Lung (tissue), 11 donors: ENCODE measurements at regions not wholly inside any gene's neighbourhood (a gene's known extent, or its start where the extent isn't known, plus 50 kb on each side); places are given as distances from the start of the nearest gene placed in this dataset.

Experiments
- ATAC-seq: fragments of 200-7000 bp; cut with Tn5 transposase; one replicate; pipeline ENCODE4 v1.9.1; 2020; ENCODE audit warnings: moderate number of reproducible peaks; ENCODE audit not compliant: insufficient read depth, low FRiP score
- DNase-seq, 3 donors: peaks; one replicate each; pipeline ENCODE4 v3.0.0-alpha.2; 2013 to 2017
- H3K27ac ChIP-seq, 2 donors: one replicate each; pipeline ENCODE4 v1.5.1; 2013; ENCODE audit warnings: mild to moderate bottlenecking in 2 of 2, moderate library complexity in 2 of 2, control low read depth in 1 of 2, inconsistent platforms in 1 of 2, low read depth in 1 of 2, low read length in 1 of 2
- H3K27me3 ChIP-seq, 3 donors: one replicate each; pipeline ENCODE4 v1.5.1; 2013; ENCODE audit warnings: low read length in 2 of 3; ENCODE audit not compliant: control insufficient read depth in 3 of 3, insufficient read depth in 3 of 3
- H3K36me3 ChIP-seq, 4 donors: one replicate each; pipeline ENCODE4 v1.5.1; 2013; ENCODE audit warnings: low read length in 4 of 4, mild to moderate bottlenecking in 1 of 4, moderate library complexity in 1 of 4; ENCODE audit not compliant: control insufficient read depth in 4 of 4, insufficient read depth in 4 of 4
- H3K4me1 ChIP-seq, 5 donors: one replicate each; pipeline ENCODE4 v1.5.1; 2013; ENCODE audit warnings: low read length in 5 of 5, mild to moderate bottlenecking in 2 of 5, moderate library complexity in 1 of 5; ENCODE audit not compliant: control insufficient read depth in 5 of 5, insufficient read depth in 5 of 5
- H3K4me3 ChIP-seq: one replicate; pipeline ENCODE4 v1.5.1; 2013; ENCODE audit warnings: mild to moderate bottlenecking, control low read depth, moderate library complexity
- H3K9ac ChIP-seq, 2 donors: one replicate each; pipeline ENCODE4 v1.5.1; 2013; ENCODE audit warnings: low read length in 2 of 2, control low read depth in 1 of 2; ENCODE audit not compliant: insufficient read depth in 1 of 2
- H3K9me3 ChIP-seq, 4 donors: one replicate each; pipeline ENCODE4 v1.5.1; 2013; ENCODE audit warnings: low read length in 3 of 4, mild to moderate bottlenecking in 1 of 4, moderate library complexity in 1 of 4; ENCODE audit not compliant: control insufficient read depth in 4 of 4, insufficient read depth in 3 of 4
- CTCF ChIP-seq: IDR thresholded peaks from 2 replicates; pipeline ENCODE4 v1.5.1; 2012; ENCODE audit warnings: mild to moderate bottlenecking; ENCODE audit errors: control extremely low read depth, extremely low read depth
- WGBS, 2 donors: extraction: QIAGEN DNeasy Blood & Tissue Kit; methylation state at CpG; one replicate each; pipeline ENCODE4 v1.1.7; 2013; 5-methylcytosine and 5-hydroxymethylcytosine counted together
- donor health status: control.
- donor health status: control.
- donor health status: Bipolar disorder and iron deficiency.
- donor health status: healthy.
- donor health status: DM: yes; HTN: yes; CAD: no.

GRCh38 chr4:11698033-11698432 lies 269.3 kb upstream of the HS3ST1 start:
- no peak overlapping the region for H3K27ac ChIP-seq
- no peaks in the 10 kb centered on the region for H3K36me3 ChIP-seq
- H3K27me3 ChIP-seq = no peaks in the 10 kb centered on the region
- 56 to 75% methylated on average over 2 of the region's 2 CpGs for WGBS, 2 donors
- no peak for TF ChIP-seq CTCF
- no peak overlapping the region for H3K4me3 ChIP-seq
- ATAC-seq (no peak), DNase-seq (no peak)
- H3K9me3 ChIP-seq = peaks cover 0 to 6% (median 0%) of the 10 kb centered on the region in 4 donors
- H3K9ac ChIP-seq = no peak overlapping the region
- H3K4me1 ChIP-seq = peaks cover 0 to 8% (median 0%) of the 10 kb centered on the region in 5 donors

- TF ChIP-seq CTCF = no peak
- Histone ChIP-seq H3K9me3 (peaks cover 0 to 6% (median under 1%) of the 10 kb centered on the region in 4 donors), H3K27ac (no peak overlapping the region), H3K4me3 (no peak overlapping the region), H3K36me3 (no peaks in the 10 kb centered on the region), H3K4me1 (peaks cover 0 to 12% (median 0%) of the 10 kb centered on the region in 5 donors), H3K9ac (no peak overlapping the region), H3K27me3 (no peaks in the 10 kb centered on the region)
- DNase-seq = no peak
- ATAC-seq = no peak
- WGBS, 2 donors = 31 to 35% methylated on average over 2 of the region's 2 CpGs
These were observed 265.0 kb upstream of the HS3ST1 start for GRCh38 chr4:11693693-11694092.

GRCh38 chr4:11691236-11691635 lies 262.5 kb upstream of the HS3ST1 start:
- no peak overlapping the region for H3K9ac ChIP-seq

More at GRCh38 chr4:11691236-11691635, 262.5 kb upstream of the HS3ST1 start:
- Histone ChIP-seq H3K9me3 (peaks cover 0 to 6% (median under 1%) of the 10 kb centered on the region in 4 donors), H3K36me3 (no peaks in the 10 kb centered on the region), H3K27me3 (no peaks in the 10 kb centered on the region), H3K27ac (no peak overlapping the region), H3K4me3 (no peak overlapping the region), H3K4me1 (peaks cover 0 to 4% (median 0%) of the 10 kb centered on the region in 5 donors)
- DNase-seq (no peak), ATAC-seq (no peak)
- 67 to 82% methylated on average over 3 of the region's 3 CpGs for WGBS, 2 donors
- TF ChIP-seq CTCF = no peak
